CD14-positive monocyte (primary cell): ENCODE measurements at regions not wholly inside any gene's neighbourhood (a gene's known extent, or its start where the extent isn't known, plus 50 kb on each side); places are given as distances from the start of the nearest gene placed in this dataset.

Experiments
- DNase-seq, 3 donors: peaks; one replicate each; pipeline ENCODE4 v3.0.0-alpha.2; 2011 to 2022
- H2AFZ ChIP-seq: 2 replicates; pipeline ENCODE4 v1.6.0; 2012; ENCODE audit warnings: mild to moderate bottlenecking, low read depth, low read length, inconsistent platforms; ENCODE audit not compliant: insufficient read depth, poor library complexity, severe bottlenecking
- H3K27ac ChIP-seq, 2 donors: 1 replicate in 1 of 2; 2 replicates in 1 of 2; pipeline ENCODE4 v1.5.1; 2012 to 2013; ENCODE audit warnings: low read length in 2 of 2, control low read depth in 1 of 2, inconsistent platforms in 1 of 2, low read depth in 1 of 2, mild to moderate bottlenecking in 1 of 2
- H3K27me3 ChIP-seq, 2 donors: one replicate each; pipeline versions ENCODE4 v1.6.0 to v1.6.1; 2011 to 2013; ENCODE audit warnings: low read length in 2 of 2; ENCODE audit not compliant: control insufficient read depth in 2 of 2, insufficient read depth in 2 of 2
- H3K36me3 ChIP-seq, 2 donors: replicated peaks in 1 of 2; 1 replicate in 1 of 2; 2 replicates in 1 of 2; pipeline versions ENCODE4 v1.5.1 to v1.6.1; 2012 to 2013; ENCODE audit warnings: low read length in 2 of 2, control low read depth in 1 of 2, inconsistent platforms in 1 of 2, mild to moderate bottlenecking in 1 of 2; ENCODE audit not compliant: insufficient read depth in 2 of 2, control insufficient read depth in 1 of 2
- H3K4me1 ChIP-seq, 2 donors: 1 replicate in 1 of 2; 2 replicates in 1 of 2; pipeline versions ENCODE4 v1.5.1 to v1.6.1; 2012 to 2013; ENCODE audit warnings: low read length in 2 of 2, control low read depth in 1 of 2, inconsistent platforms in 1 of 2, mild to moderate bottlenecking in 1 of 2, moderate library complexity in 1 of 2; ENCODE audit not compliant: insufficient read depth in 2 of 2, control insufficient read depth in 1 of 2
- H3K4me2 ChIP-seq: replicated peaks from 2 replicates; pipeline ENCODE3; 2012; ENCODE audit warnings: low read length, moderate library complexity, mild to moderate bottlenecking; ENCODE audit not compliant: poor library complexity, severe bottlenecking; ENCODE audit errors: extremely low read depth
- H3K4me3 ChIP-seq, 3 experiments: fragments of 200-600 bp in 1 of 3; sonication (generic) in 1 of 3; replicated peaks in 1 of 3; 1 replicate in 2 of 3; 2 replicates in 1 of 3; pipeline ENCODE4 v1.5.1; 2011 to 2013; ENCODE audit warnings: low read length in 3 of 3, mild to moderate bottlenecking in 3 of 3, control low read depth in 2 of 3, low read depth in 2 of 3, inconsistent platforms in 1 of 3, moderate library complexity in 1 of 3
- H3K79me2 ChIP-seq: 2 replicates; pipeline ENCODE4 v1.6.0; 2012; ENCODE audit warnings: mild to moderate bottlenecking, control low read depth, inconsistent platforms, low read length, moderate library complexity; ENCODE audit not compliant: insufficient read depth
- H3K9ac ChIP-seq: 2 replicates; pipeline ENCODE4 v1.6.0; 2017; ENCODE audit warnings: low read length, mild to moderate bottlenecking; ENCODE audit not compliant: insufficient read depth, poor library complexity, severe bottlenecking
- H3K9me3 ChIP-seq, 2 donors: replicated peaks in 1 of 2; 1 replicate in 1 of 2; 2 replicates in 1 of 2; pipeline versions ENCODE4 v1.5.1 to v1.6.1; 2012 to 2013; ENCODE audit warnings: low read length in 2 of 2, control low read depth in 1 of 2; ENCODE audit not compliant: control insufficient read depth in 1 of 2, insufficient read depth in 1 of 2
- H4K20me1 ChIP-seq: 2 replicates; pipeline ENCODE4 v1.6.0; 2012; ENCODE audit warnings: mild to moderate bottlenecking, low read length, control low read depth, moderate library complexity; ENCODE audit not compliant: insufficient read depth
- H3K27ac Mint-ChIP-seq, 7 donors: one replicate each; pipeline ENCODE4 v1.8.0; 2020; ENCODE audit warnings: mild to moderate bottlenecking in 7 of 7, mixed read lengths in 7 of 7, moderate library complexity in 6 of 7, inconsistent platforms in 2 of 7
- H3K27me3 Mint-ChIP-seq, 3 donors: one replicate each; pipeline ENCODE4 v1.8.0; 2021 to 2022; ENCODE audit warnings: low read depth in 3 of 3, mild to moderate bottlenecking in 3 of 3, mixed read lengths in 3 of 3, moderate library complexity in 3 of 3, inconsistent platforms in 1 of 3
- H3K36me3 Mint-ChIP-seq, 2 donors: one replicate each; pipeline ENCODE4 v1.8.0; 2020; ENCODE audit warnings: mixed read lengths in 2 of 2, inconsistent platforms in 1 of 2, mild to moderate bottlenecking in 1 of 2
- H3K4me1 Mint-ChIP-seq: one replicate; pipeline ENCODE4 v1.8.0; 2020; ENCODE audit warnings: mild to moderate bottlenecking, mixed read lengths
- H3K4me3 Mint-ChIP-seq, 2 donors: one replicate each; pipeline ENCODE4 v1.8.0; 2020; ENCODE audit warnings: mild to moderate bottlenecking in 2 of 2, mixed read lengths in 2 of 2, moderate library complexity in 1 of 2
- H3K9me3 Mint-ChIP-seq, 7 donors: one replicate each; pipeline ENCODE4 v1.8.0; 2020 to 2022; ENCODE audit warnings: mixed read lengths in 7 of 7, mild to moderate bottlenecking in 6 of 7, moderate library complexity in 6 of 7, inconsistent platforms in 2 of 7
- CTCF ChIP-seq: fragments of 200-600 bp; IDR thresholded peaks from one replicate; pipeline ENCODE4 v1.8.0; 2022; ENCODE audit warnings: antibody characterized with exemption, mild to moderate bottlenecking
- WGBS: methylation state at CpG from one replicate; pipeline ENCODE4 v1.1.5; 2013; ENCODE audit warnings: missing lambda C conversion rate; ENCODE audit not compliant: insufficient coverage; 5-methylcytosine and 5-hydroxymethylcytosine counted together
- intact Hi-C, 2 donors: fragments of 100-400 bp; cut with micrococcal nuclease; formaldehyde crosslinking; loops; one replicate each; pipeline versions ENCODE4 v1.15.0 to v1.15.1; 2023

DNA sequence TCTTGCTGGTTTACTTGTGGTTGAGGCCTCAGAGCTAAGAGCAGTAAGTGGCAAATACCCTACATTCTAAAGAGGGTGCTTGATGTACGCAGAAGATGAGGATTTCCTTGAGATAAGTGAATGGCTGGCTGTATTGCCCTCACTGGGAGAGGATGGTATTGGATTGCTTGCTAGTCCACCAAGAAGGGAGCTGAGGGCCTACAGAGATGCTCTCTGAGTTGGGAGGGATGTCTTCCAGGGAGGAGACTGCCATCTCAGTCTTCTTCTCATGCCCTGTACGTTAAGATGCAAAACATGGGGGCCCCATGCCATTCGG, 669.1 kb downstream of the UTRN start:
- 90% methylated on average over 3 of the region's 3 CpGs for WGBS
- Histone ChIP-seq H3K27me3 (no peaks in the 10 kb centered on the region), H3K9me3 (peaks cover 0 to 5% of the 10 kb centered on the region in 2 donors), H4K20me1 (no peaks in the 10 kb centered on the region), H3K27ac (no peak overlapping the region), H3K4me1 (no peaks in the 10 kb centered on the region), H3K9ac (no peak overlapping the region), H3K4me3 (no peak overlapping the region), H2AFZ (no peak overlapping the region), H3K79me2 (no peaks in the 10 kb centered on the region), H3K4me2 (no peak overlapping the region), H3K36me3 (no peaks in the 10 kb centered on the region)
- Mint-ChIP-seq H3K36me3 (no peaks in the 10 kb centered on the region), H3K27ac (no peak overlapping the region), H3K27me3 (peaks cover 0 to 4% (median 2%) of the 10 kb centered on the region in 3 donors), H3K4me1 (no peaks in the 10 kb centered on the region), H3K4me3 (no peak overlapping the region), H3K9me3 (peaks cover 1 to 7% (median 2%) of the 10 kb centered on the region in 7 donors)
- TF ChIP-seq CTCF, result no peak
- intact Hi-C loops, result no loop called here
- no peak for DNase-seq

DNA sequence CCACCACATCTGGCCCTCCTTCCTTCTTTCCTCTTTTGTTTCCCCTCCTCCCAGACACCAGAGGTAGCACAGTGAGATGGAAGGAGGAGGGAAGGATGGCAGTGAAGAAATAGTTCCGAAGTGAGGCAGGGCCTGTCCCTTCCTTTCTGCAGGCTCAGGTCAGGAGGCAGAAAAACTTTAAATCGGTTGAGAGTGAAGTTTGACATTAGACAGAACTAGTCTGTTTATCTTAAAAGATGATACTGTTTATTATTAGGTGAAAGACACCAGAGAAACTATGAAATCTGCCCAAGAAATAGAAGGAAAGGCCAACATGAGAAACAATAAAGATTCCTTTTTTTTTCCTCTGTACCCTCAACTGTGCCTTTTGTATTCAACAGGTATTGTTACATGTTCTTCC, 670.3 kb downstream of the UTRN start:
- H3K79me2 ChIP-seq, result no peaks in the 10 kb centered on the region
- Mint-ChIP-seq H3K36me3 (no peaks in the 10 kb centered on the region), H3K4me1 (no peaks in the 10 kb centered on the region), H3K27me3 (peaks cover 0 to 6% (median 2%) of the 10 kb centered on the region in 3 donors), H3K9me3 (peaks cover 0 to 7% (median 1%) of the 10 kb centered on the region in 7 donors), H3K4me3 (no peak overlapping the region), H3K27ac (no peak overlapping the region)
- no peak overlapping the region for H2AFZ ChIP-seq
- H3K9me3 ChIP-seq, result no peaks in the 10 kb centered on the region
- DNase-seq, result no peak
- H4K20me1 ChIP-seq, result no peaks in the 10 kb centered on the region
- no peak overlapping the region for H3K4me2 ChIP-seq
- no peak overlapping the region for H3K27ac ChIP-seq
- no peak for TF ChIP-seq CTCF
- H3K4me3 ChIP-seq, result no peak overlapping the region
- intact Hi-C loops, result no loop called here
- WGBS, result 67% methylated on average over 1 of the region's 2 CpGs
- H3K4me1 ChIP-seq, result no peaks in the 10 kb centered on the region
- H3K9ac ChIP-seq, result no peak overlapping the region
- no peaks in the 10 kb centered on the region for H3K27me3 ChIP-seq
- no peaks in the 10 kb centered on the region for H3K36me3 ChIP-seq
